ENCODE measurements at regions not wholly inside any gene's neighbourhood (a gene's known extent, or its start where the extent isn't known, plus 50 kb on each side); places are given as distances from the start of the nearest gene placed in this dataset.
"Not testable (repeated sequence)": the region's sequence is repeated elsewhere in the genome, so short reads cannot be mapped to it uniquely, and the experiment has no call there.

DNA sequence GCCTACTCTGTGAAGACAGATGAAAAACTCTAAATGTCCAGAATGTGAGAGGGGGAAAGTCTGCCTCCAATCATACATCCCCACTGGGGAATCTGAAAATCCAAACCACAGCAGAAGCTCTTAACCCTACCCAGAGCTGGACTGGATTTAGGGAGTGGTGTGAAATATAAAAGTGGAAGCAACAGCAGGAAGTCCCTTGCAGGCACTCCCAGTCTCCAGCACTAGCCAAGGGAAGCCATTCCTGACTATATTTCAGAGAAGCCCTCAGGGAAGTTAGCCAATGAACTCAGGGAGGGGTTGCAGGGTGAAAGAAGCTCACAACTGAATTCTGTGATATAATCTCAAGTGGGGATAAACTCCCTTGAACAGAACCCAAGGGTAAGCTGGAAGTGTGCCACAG lies 51.5 kb downstream of the CRPPA start:
- DNase-seq (ENCODE audit: low read depth) = no peak

DNA sequence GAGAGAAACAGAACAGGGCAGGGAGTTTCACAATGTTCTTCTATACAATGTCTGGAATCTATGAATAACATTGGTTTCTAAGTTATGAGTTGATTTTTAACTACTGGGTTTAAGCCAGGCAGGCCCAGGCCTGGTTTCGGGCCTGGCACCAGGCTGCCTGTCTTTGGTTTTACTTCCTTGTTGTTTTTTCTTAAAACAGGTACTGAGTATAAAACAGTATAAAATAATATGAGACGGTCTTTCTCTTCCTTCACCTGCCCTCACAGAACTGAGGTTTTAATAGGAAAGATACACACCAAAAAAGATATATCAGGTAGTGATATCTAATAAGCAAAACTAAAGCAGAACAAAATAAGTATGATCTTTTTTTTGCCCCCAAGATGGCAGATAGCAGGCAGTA lies 52.0 kb downstream of the CRPPA start:
- DNase-seq (ENCODE audit: low read depth) = not testable (repeated sequence)

DNA sequence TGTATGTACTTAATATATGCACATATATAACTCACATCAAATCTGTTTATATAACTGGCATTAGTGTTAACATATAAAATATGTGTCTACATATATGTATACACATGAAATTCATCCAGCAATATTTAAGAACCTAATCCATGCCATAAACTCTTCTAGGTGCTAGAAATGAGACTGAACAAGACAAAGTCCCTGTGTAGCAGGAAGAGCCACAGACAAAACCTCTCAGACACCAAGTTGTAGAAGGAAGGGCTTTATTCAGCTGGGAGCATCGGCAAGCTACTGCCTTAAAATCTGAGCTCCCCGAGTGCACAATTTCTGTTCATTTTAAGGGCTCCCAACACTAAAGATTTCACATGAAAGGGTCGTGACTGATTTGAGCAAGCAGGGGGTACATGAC lies 52.5 kb downstream of the CRPPA start:
- no peak for DNase-seq (ENCODE audit: low read depth)

DNA sequence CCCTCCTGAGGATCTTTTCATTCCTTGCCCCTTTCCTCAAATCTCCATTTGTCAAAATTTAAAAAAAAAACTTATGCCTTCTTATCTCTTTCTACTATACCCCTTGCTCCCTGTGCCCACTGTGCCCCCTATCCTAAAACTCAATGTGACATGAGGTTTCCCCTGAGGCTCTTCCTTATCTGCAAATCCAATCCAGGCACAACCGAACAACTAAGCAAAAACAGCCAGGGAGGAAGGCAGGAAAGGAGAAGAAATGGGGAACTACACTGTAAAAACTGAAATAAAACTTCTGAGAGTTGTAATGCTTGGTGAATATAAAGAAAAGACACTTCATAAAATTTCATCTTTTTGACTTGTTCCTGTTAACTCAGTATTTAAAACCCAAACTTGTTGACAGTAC lies 54.2 kb downstream of the CRPPA start:
- DNase-seq (ENCODE audit: low read depth) = no peak

DNA sequence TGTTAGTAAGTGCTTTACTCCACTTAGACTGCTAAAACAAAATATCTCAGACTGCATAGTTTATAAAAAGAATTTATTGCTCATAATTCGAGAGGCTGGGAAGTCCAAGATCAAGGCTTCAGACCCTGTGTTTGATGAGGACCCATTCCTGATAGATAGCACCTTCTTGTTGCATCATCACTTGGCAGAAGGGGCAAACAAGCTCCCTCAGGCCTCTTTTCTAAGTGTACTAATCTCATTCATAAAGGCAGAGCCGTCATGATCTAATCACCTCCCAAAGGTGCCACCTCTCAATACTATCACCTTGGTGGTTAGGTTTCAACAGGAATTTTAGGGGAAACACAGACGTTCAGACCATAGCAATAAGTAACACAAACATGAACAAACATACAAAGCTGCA lies 55.4 kb downstream of the CRPPA start:
- DNase-seq (ENCODE audit: low read depth) = no peak

DNA sequence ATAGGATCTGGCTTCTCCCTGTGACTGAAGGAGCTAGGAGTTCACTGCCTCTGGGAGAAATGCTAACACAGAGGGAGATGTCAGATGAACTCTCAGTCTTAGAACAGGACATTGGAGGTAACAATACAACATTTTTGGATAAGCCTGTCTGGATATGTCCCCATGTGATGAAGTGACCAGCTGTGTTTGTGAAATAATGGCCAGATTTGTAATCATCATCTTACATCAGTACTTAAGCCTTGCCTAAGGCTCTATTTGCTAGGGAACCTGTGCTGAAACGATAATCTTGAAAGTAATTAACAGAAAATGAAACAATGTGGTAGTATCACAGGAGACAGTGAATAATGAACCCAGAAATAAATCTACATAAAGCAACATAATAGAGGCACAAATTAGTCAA lies 56.2 kb downstream of the CRPPA start:
- DNase-seq (ENCODE audit: low read depth) = no peak

DNA sequence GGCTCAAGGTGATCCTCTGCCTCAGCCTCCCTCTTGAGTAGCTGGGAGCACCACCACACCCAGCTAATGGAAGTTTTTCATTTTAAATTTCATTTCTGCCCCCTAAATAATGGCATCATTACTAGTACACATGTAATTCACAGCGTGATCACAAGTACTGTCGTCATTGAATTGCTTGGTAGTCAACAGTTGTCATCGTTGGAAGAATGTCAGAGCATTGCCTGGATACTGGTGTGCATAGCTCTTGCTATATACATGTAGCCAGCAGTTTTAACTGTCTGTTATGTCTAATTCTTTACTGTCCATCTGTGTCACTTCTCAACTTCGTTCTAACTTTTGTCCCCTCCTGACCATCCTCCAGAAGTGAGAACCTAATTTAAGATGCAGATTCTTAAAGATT lies 62.1 kb downstream of the CRPPA start:
- DNase-seq (ENCODE audit: low read depth) = no peak

DNA sequence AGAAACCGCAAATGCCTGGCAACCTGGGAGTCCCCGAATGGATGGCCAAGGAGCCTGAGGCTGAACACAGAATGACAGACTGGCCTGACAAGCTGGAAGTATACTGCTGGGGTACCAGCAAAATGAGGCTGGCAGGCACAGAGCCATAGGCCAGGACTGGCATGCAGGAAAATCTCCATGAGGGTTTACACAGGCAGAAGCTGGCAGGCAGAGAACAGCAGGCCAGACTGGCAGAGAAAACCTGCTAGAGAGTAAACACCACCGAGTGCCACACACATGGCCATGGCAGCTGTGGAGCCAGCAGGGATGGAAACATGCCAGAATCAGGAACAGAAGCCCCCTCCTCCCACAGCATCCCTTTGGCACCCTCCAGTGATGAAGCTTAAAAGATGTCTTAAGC lies 63.4 kb downstream of the CRPPA start:
- no peak for DNase-seq (ENCODE audit: low read depth)

DNA sequence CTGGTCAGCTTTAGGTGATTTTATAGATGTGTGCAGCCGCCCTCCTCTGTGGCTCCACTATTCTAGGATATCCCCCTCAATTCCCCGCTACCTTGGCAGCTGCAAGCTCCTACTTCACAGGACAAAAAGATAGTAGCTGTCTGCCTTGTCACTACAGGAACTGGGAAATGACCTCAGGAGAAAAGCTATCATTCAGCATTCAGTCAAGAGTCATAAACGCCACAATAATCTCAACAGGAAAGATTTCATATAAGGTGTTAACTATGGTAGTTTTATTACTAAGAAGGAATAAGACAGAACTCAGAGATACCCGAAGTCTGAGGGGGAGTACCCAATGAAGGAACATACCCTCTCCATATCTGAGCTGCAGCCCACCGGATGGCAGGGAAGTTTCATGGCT lies 63.9 kb downstream of the CRPPA start:
- DNase-seq (ENCODE audit: low read depth) = no peak

DNA sequence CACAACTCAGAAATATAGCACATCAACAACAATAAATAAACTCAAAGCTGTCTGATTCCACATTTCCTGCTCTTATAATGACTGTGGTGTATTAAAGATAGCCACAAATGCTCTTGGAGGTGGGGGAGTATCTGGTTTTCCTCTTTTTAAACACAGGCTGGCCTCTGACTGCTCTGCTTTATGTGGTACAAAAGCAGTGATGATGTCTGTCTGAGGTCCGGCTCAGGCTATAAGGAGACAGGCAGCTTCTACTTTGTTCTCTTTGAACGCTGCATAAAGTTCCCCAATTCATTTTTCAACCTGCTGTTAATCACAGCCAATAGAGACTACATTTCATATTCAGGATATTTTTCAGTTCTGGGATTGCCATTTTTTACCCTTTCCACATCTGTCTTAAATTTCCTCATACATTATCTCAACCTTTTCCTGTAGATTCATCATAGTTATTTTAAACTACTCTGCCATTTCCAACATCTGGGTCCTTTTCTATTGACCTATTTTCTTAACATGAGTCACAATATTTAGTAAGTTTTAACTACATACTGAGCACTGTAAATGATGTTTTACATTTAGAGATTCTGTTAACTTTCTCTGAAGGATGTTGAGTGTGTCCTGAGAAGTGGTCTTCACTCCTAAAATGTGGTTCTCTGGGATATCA lies 64.9 kb downstream of the CRPPA start:
- DNase-seq (ENCODE audit: low read depth) = no peak

DNA sequence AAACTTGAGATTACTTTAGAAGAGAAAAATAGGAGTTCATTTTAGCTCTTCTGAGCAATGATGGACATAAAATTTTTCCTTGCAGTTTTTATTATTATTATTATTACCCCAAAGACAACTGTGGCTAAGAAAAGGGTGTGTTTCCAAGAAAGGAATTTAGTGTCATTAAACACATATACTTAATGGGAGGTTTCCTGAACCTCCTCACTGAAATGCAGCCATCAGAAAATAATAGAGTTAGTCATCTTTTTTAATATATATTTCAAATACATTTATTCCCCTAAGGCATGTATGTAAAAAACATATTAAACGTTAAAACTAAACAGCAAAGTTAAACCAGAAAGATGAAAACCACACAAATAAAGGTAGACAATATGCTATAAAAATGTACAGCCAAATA lies 66.8 kb downstream of the CRPPA start:
- no peak for DNase-seq (ENCODE audit: low read depth)

DNA sequence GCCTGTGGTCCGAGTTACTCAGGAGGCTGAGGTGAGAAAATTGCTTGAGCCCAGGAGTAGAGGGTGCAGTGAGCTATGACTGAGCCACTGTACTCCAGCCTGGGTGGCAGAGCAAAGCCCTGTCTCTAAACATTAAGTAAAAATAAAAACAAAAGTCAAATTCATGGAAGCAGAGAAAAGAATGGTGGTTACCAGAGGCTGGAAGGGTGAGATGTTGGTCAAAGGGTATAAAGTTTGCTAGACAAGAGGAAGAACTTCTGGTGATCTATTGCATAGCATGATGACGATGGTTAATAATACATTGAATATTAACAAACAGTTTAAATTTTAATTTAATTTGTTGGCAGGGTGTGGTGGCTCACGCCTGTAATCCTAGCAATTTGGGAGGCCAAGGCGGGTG lies 68.1 kb downstream of the CRPPA start:
- no peak for DNase-seq (ENCODE audit: low read depth)

DNA sequence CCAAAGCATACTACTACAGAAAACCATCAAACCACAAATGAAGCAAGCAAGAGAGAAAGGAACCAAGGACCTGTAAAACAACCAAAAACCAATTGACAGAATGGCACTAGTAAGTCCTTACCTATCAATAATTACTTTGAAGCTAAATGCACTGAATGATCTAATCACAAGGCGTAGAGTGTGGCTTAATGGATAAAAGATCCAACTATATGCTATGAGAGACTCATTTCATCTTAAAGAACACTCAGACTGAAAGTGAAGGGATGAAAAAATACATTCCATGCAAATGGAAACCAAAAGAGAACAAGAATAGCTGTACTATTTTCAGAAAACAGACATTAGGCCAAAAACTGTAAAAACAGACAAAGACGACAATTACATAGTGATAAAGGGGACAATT lies 70.7 kb downstream of the CRPPA start:
- DNase-seq (ENCODE audit: low read depth) = no peak

DNA sequence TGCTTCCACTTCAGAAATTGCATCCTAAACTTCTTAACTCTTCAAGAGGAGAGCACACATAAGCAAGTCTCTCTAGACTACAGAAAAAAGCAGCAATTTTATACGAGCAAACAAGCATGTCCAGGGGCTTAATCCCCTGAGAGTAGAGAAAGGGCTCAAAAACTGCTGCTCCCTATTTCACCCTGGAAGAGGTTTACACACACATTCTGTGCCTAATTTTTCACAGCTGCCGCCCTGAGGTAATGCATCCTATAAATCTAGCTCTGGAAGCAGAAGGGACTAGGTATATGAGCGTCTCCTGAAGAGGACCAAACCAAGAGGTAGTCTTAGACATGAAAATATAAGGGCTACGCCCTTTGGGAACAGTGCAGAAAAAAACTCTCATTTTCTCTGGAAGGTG lies 73.1 kb downstream of the CRPPA start:
- no peak for DNase-seq (ENCODE audit: low read depth)

DNA sequence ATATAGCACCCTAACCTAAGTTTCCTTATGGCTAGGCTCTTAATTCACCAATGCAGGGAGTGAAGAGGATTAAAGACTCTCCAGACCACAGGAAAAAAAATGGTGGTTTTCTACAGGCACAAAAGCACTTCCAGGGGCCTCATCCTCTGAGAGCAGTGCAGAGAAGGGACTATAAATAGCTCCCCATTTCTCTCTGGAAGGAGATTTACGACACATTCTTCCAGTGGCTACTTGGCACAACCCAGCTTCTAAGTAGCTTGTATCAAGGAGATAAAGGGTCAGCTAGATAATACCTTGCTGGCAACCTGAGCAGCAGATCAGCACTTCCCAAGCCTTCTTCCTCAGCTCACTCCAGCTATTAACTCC lies 73.5 kb downstream of the CRPPA start:
- DNase-seq (ENCODE audit: low read depth) = no peak

DNA sequence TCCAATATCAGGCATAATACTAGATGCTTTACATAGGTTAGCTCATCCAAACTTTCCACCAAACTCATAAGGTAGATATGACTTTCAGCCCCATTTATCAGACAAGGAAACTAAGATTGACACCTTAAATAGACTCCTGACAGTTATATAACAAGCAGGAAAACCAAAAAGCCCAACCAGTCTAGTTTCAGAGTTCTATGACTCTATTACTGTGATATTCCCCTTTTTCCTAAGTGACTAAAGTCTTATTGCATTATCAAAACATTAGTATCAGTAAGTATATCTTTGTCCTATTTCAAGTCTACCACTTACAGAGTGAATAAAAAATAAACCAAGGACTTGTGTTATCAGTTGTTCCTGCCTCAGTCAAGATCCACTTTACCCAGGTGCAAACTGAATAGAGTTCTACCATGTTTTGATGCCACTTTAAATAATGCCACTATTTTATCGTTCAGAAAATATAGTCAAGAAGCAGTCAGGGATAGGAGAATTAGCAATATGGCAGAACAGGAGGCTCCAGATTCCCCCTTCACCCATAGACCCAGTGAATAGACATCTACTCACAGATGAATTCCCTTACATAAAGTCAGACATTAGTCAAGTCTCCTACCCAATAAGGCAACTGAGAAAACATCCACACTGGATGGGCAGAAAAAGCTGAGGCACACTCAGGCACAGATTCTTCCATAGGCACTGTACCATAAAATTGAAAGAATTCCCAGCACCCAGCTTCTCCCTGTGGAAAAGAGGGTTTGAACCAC lies 74.1 kb downstream of the CRPPA start:
- no peak for DNase-seq (ENCODE audit: low read depth)

DNA sequence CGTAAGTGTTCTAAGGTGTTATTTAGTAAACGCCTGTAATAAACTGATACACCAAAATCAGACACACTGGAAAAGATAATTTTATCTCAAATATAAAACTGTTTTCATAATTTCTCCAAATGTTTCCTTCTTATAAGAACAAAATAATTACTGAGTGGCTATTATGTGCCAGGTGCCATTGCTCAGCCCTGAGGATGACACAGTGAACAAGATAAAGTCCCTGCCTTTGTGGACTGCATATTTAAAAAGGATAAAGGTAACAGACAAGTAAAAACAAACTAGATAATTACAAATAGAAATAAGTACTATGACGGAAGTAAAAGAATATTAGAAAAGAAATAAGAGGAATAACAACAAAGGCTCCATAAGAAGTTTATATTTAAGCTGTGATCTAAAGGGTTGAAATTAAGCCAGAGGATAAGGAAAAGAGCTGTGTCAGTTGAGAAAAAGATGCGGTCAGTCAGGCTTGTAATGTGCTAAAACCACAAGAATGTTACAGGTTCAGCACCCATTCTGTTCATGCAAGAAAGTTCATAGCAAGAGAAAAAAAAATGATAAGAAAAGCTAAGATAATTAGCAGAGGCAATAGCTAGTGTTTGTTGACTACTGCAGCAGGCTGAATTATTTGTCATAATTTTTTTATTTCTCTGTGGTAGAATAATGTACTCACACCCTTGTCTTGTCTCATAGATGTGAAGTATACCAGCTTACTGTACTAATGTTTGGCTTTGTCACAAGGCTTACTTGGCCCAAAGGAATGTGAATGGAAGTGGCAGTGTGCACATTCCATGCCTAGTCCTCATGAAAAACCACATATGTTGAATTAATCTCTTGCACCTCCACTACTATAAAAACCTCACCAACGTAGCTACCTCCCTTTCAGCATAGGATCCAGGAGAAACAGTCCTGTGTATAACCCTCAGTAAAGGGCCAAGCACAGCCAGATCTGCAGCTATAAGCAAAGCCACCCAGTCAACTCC lies 75.1 kb downstream of the CRPPA start:
- DNase-seq (ENCODE audit: low read depth) = no peak

DNA sequence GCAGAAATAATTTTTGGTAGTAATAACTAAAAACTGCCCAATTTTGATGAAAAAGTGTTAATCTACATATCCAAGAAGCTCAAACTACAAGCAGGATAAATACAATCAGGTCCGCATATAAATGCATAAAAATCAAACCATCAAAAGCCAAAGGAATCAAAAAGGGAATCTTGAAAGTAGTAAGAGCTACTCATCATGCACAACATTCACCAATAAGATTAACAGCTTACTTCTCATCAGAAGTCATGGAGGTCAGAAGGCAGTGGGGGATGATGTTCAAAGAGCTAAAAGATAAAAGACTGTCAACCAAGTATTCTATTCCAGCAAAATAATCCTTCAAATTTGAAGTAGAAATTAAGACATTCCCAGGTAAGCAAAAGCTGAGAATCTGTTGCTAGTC lies 76.4 kb downstream of the CRPPA start:
- no peak for DNase-seq (ENCODE audit: low read depth)

DNA sequence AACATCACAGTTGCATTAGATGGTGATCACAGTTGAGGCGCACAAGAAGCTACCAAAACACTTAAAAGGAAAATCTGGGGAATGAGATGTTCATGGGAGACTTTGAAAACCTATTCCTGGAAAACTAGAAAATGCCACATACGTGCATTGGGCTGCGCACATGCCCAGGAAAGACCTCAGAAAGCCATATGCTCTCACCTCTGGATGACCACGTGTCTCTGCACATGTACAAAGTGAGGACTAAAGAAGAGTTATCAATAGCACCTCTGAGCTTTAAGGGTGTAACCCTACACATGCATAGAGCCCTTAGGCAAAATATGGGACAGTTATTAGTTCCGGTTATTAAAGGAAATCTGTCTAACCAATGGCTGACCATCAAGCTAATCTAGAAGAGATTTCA lies 77.7 kb downstream of the CRPPA start:
- no peak for DNase-seq (ENCODE audit: low read depth)

DNA sequence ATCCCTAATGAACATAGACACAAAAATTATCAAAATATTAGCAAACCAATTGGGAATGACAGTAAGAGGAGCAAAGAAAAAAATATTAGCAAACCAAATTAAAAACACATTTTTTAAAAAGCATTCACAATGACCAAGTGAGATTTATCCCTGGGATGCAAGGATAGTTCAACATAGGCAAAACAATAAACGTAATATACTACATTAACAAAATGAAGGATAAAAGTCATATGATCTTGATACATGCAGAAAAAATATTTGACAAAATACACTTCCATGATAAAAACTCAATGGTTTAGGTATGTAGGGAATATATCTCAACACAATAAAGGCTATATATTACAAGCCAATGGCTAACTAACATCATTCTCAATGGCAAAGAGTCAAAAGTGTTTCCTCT lies 83.3 kb downstream of the CRPPA start:
- no peak for DNase-seq (ENCODE audit: low read depth)

DNA sequence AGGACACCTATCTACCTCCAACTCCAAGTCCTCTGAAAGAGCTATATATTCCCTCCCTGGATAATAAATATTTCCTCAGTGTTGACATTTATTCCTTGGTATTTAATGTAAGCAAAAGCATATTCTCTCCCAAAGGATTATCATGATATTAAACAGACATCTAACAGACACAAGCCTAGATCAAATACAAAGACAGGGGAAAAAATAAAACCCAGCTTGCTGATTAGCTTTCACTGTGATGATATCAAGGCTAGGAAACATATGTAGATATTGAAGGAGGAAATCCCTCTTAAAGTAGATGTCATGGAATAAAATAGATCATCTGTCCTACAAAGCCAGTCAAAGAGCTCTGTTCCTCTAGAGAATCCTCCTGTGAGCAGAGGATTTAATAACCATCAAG lies 95.2 kb downstream of the CRPPA start:
- no peak for DNase-seq (ENCODE audit: low read depth)

DNA sequence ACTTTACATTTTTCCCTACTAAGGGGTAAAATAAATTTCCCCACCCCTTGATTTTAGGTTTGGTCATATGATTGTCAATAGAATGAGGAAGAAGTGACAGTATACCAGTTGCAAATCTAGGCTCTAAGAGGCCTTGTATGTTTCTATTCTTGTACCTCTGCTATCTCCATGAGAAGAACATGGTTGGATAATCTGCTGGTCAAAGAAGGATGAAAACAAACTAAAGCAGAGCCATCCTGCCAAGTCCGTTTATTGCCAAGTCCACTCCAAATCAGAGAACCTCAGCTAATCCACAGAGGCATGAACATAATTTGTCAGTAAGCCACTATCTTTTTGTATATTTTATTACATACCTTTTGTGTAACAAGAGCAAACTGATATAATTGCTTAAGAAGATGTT lies 98.0 kb downstream of the CRPPA start:
- DNase-seq (ENCODE audit: low read depth) = no peak

DNA sequence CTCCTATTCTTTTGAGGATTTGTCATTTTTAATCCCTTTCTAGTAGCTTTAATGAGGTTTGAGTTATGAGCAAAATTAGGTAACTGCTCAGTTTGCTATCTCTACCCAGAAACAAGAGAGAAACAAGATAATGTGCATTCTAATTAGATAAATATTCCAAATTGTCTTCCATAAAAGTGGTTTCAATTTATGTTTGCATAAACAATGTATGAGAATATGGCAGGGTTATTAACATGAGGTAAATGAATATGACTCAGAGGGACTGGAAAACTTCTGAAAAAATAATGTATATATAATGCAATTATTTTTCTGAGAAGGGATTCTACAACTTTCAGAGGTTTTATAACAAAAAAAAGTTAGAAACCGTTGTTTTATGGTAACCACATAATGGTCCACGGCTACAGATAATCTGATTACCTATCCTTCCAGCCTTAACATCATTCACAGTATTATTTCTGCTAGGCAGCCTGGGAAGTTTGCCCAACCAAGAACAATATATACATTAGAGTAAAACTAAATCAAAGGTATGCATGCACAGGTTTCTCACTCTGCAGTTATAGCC lies 101.2 kb downstream of the CRPPA start:
- DNase-seq (ENCODE audit: low read depth) = no peak
